Thymus (tissue), 11 donors: ENCODE measurements at regions not wholly inside any gene's neighbourhood (a gene's known extent, or its start where the extent isn't known, plus 50 kb on each side); places are given as distances from the start of the nearest gene placed in this dataset.
"Not testable (repeated sequence)": the region's sequence is repeated elsewhere in the genome, so short reads cannot be mapped to it uniquely, and the experiment has no call there.

Experiments
- DNase-seq, 9 donors: peaks; one replicate each; pipeline ENCODE4 v3.0.0-alpha.2; 2013; ENCODE audit warnings: low spot score in 9 of 9, low read depth in 6 of 9, missing footprints in 1 of 9
- H3K27ac ChIP-seq, 2 donors: one replicate each; pipeline ENCODE4 v1.5.1; 2013; ENCODE audit warnings: control low read depth in 1 of 2, low read depth in 1 of 2, low read length in 1 of 2, mild to moderate bottlenecking in 1 of 2, moderate library complexity in 1 of 2
- H3K27me3 ChIP-seq, 2 donors: one replicate each; pipeline ENCODE4 v1.5.1; 2013; ENCODE audit warnings: low read length in 1 of 2; ENCODE audit not compliant: control insufficient read depth in 2 of 2, insufficient read depth in 1 of 2
- H3K36me3 ChIP-seq, 2 donors: one replicate each; pipeline ENCODE4 v1.5.1; 2013; ENCODE audit warnings: low read length in 1 of 2, mild to moderate bottlenecking in 1 of 2, moderate library complexity in 1 of 2; ENCODE audit not compliant: control insufficient read depth in 2 of 2, insufficient read depth in 2 of 2
- H3K4me1 ChIP-seq, 2 donors: one replicate each; pipeline ENCODE4 v1.5.1; 2013; ENCODE audit warnings: low read length in 2 of 2; ENCODE audit not compliant: control insufficient read depth in 2 of 2, insufficient read depth in 2 of 2
- H3K4me3 ChIP-seq, 2 donors: one replicate each; pipeline ENCODE4 v1.5.1; 2013; ENCODE audit warnings: low read length in 2 of 2, control low read depth in 1 of 2, mild to moderate bottlenecking in 1 of 2
- H3K9me3 ChIP-seq, 2 donors: one replicate each; pipeline ENCODE4 v1.5.1; 2013; ENCODE audit warnings: low read length in 1 of 2, mild to moderate bottlenecking in 1 of 2; ENCODE audit not compliant: control insufficient read depth in 2 of 2, insufficient read depth in 1 of 2
- WGBS: extraction: QIAGEN DNeasy Blood & Tissue Kit; methylation state at CpG from one replicate; pipeline ENCODE4 v1.1.7; 2013; 5-methylcytosine and 5-hydroxymethylcytosine counted together
- donor health status: healthy.

- Histone ChIP-seq H3K27me3 (no peaks in the 10 kb centered on the region), H3K9me3 (no peaks in the 10 kb centered on the region), H3K4me1 (no peaks in the 10 kb centered on the region), H3K4me3 (no peak overlapping the region), H3K36me3 (no peaks in the 10 kb centered on the region), H3K27ac (no peak overlapping the region)
- 98% methylated on average over 2 of the region's 2 CpGs for WGBS
- no peak for DNase-seq
These were observed 204.3 kb downstream of the MBL2 start for GRCh38 chr10:52568309-52568708.

GRCh38 chr10:52570490-52570889, 202.1 kb downstream of the MBL2 start:
- 91% methylated on average over 1 of the region's 1 CpG for WGBS
- no peaks in the 10 kb centered on the region for H3K9me3 ChIP-seq
- H3K4me1 ChIP-seq: no peaks in the 10 kb centered on the region

GRCh38 chr10:52571018-52571417, 201.6 kb downstream of the MBL2 start:
- WGBS: 86% methylated on average over 2 of the region's 2 CpGs
- Histone ChIP-seq H3K27ac (no peak overlapping the region), H3K4me3 (no peak overlapping the region), H3K36me3 (no peaks in the 10 kb centered on the region), H3K4me1 (no peaks in the 10 kb centered on the region), H3K9me3 (no peaks in the 10 kb centered on the region), H3K27me3 (no peaks in the 10 kb centered on the region)
- DNase-seq: no peak

More at GRCh38 chr10:52570490-52570889, 202.1 kb downstream of the MBL2 start:
- DNase-seq: no peak
- Histone ChIP-seq H3K27me3 (no peaks in the 10 kb centered on the region), H3K36me3 (no peaks in the 10 kb centered on the region), H3K27ac (no peak overlapping the region), H3K4me3 (no peak overlapping the region)

GRCh38 chr10:52571516-52572182, 200.9 kb downstream of the MBL2 start:
- H3K27ac ChIP-seq: no peak overlapping the region
- no peaks in the 10 kb centered on the region for H3K9me3 ChIP-seq
- H3K36me3 ChIP-seq: no peaks in the 10 kb centered on the region
- H3K4me1 ChIP-seq: no peaks in the 10 kb centered on the region
- WGBS: 99% methylated on average over 3 of the region's 3 CpGs
- no peak for DNase-seq
- no peak overlapping the region for H3K4me3 ChIP-seq
- no peaks in the 10 kb centered on the region for H3K27me3 ChIP-seq

- no peak overlapping the region for H3K4me3 ChIP-seq
- H3K9me3 ChIP-seq: no peaks in the 10 kb centered on the region
- no peaks in the 10 kb centered on the region for H3K27me3 ChIP-seq
- no peaks in the 10 kb centered on the region for H3K4me1 ChIP-seq
- no peak for DNase-seq
- no peaks in the 10 kb centered on the region for H3K36me3 ChIP-seq
- WGBS: 76% methylated on average over 2 of the region's 2 CpGs
- no peak overlapping the region for H3K27ac ChIP-seq
These were observed 199.2 kb downstream of the MBL2 start for GRCh38 chr10:52573347-52573746.

DNA sequence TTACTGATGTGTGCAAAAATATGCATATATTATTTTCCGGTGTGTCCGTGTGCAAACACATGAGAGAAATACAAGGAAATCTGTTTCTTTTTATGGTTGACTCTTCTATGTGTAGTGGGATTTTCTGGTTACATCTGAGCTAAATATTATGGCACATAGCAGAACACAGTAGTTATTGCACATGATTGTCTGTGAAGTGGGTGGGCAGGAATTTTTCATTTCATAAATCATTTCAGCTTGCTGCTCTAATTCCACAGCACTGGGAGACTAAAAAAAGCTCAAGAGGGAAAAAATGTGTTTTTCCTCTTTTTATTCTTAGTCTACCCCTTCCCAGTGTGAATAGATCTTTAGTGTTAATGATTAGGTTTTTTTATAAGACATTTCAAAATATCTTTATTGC, 197.9 kb downstream of the MBL2 start:
- H3K36me3 ChIP-seq: no peaks in the 10 kb centered on the region
- no peak overlapping the region for H3K4me3 ChIP-seq
- no peak for DNase-seq
- no peaks in the 10 kb centered on the region for H3K4me1 ChIP-seq
- H3K27ac ChIP-seq: no peak overlapping the region
- WGBS: 94% methylated on average over 2 of the region's 2 CpGs
- no peaks in the 10 kb centered on the region for H3K27me3 ChIP-seq
- no peaks in the 10 kb centered on the region for H3K9me3 ChIP-seq

GRCh38 chr10:52577047-52577446, 195.5 kb downstream of the MBL2 start:
- DNase-seq: no peak
- H3K4me3 ChIP-seq: no peak overlapping the region
- H3K27ac ChIP-seq: no peak overlapping the region
- H3K27me3 ChIP-seq: no peaks in the 10 kb centered on the region
- H3K36me3 ChIP-seq: no peaks in the 10 kb centered on the region
- 94% methylated on average over 2 of the region's 2 CpGs for WGBS
- no peaks in the 10 kb centered on the region for H3K4me1 ChIP-seq
- H3K9me3 ChIP-seq: peaks cover 0 to 7% of the 10 kb centered on the region in 2 donors

- H3K4me3 ChIP-seq: no peak overlapping the region
- H3K27me3 ChIP-seq: no peaks in the 10 kb centered on the region
- 68% methylated on average over 5 of the region's 5 CpGs for WGBS
- DNase-seq: no peak
- H3K4me1 ChIP-seq: no peaks in the 10 kb centered on the region
- peaks cover 0 to 7% of the 10 kb centered on the region in 2 donors for H3K9me3 ChIP-seq
- no peak overlapping the region for H3K27ac ChIP-seq
- no peaks in the 10 kb centered on the region for H3K36me3 ChIP-seq
These were observed 193.6 kb downstream of the MBL2 start for GRCh38 chr10:52578871-52579405.

DNA sequence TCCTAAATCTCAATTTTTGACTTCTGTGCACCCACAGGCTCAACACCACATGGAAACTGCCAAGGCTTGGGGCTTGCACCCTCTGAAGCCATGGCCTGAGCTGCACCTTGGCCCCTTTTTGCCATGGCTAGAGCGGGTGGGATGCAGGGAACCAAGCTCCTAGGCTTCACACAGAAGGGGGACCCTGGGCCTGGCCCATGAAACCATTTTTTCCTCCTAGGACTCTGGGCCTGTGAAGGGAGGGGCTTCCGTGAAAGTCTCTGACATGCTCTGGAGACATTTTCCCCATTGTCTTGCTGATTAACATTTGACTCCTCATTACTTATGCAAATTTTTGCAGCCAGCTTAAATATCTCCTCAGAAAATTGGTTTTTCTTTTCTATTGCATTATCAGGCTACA, 190.9 kb downstream of the MBL2 start:
- H3K4me1 ChIP-seq, H3K36me3 ChIP-seq, DNase-seq, H3K27me3 ChIP-seq, H3K9me3 ChIP-seq, H3K4me3 ChIP-seq, H3K27ac ChIP-seq: not testable (repeated sequence)
- 93% methylated on average over 2 of the region's 2 CpGs for WGBS
